CD4-positive, alpha-beta T cell treated with Interleukin-6 for 4 hours (primary cell): ENCODE measurements at regions not wholly inside any gene's neighbourhood (a gene's known extent, or its start where the extent isn't known, plus 50 kb on each side); places are given as distances from the start of the nearest gene placed in this dataset.

Source experiments
- DNase-seq: peaks from one replicate; pipeline ENCODE4 v3.0.0-alpha.2; 2020; ENCODE audit warnings: mixed read lengths

DNA sequence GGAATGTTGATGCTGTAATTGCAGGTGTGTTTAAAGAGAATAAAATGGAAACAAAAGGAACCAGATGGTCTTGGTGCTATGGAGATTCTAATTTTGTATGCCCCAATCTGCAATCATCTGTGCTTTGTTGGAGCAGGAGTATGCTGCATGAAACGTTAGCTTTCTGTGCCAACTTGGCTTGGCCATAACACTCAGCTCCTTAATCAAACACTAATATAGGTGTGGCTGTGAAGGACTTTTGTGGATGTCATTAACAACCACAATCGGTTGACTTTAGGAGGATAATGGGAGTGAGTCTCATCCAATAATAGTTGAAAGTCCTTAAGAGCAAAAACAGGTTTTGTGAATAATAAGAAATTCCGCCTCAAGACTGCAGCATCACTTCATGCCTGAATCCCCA is 399.2 kb downstream of the NLGN4X start:
- no peak for DNase-seq

DNA sequence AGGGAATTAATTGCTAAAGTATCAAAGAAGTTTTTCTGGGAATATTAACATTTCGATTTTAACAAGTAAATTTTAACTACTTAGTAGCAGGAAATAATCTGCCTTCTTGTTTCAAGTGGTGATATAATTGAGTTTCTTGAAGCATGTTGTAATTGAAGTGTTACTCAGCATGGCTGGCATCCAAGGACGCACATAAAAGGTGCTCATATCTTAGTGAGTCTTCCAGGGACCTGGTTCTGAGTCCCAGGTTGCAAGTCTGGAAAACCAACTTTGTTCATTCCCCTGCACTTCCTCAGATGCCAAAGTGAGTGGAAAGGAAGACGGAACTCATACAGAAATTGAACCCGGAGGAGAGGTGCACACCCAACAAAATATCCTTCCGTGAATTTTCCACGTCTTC is 399.6 kb downstream of the NLGN4X start:
- DNase-seq: no peak

DNA sequence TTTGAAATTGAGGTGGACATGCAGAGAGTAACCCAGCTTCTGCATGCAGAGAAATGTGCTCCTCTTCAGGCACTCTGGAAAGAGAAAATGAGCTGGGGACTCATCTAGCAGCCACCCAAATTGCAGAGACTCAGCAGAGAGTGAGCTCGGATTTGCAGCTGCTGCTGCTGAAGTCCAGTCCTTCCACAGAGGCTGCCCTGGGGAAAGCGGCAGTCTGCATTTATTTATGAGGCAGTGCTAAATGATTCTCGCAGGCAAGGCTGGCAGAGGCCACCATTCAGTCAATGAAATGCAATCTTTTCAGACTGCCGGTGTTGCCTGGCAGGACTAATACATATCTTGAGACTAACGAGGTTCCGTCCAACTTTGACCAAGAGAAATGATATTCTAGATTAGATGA is 404.8 kb downstream of the NLGN4X start:
- no peak for DNase-seq

GRCh38 chrX:5810636-5811035 is 418.0 kb downstream of the NLGN4X start:
- no peak for DNase-seq

DNA sequence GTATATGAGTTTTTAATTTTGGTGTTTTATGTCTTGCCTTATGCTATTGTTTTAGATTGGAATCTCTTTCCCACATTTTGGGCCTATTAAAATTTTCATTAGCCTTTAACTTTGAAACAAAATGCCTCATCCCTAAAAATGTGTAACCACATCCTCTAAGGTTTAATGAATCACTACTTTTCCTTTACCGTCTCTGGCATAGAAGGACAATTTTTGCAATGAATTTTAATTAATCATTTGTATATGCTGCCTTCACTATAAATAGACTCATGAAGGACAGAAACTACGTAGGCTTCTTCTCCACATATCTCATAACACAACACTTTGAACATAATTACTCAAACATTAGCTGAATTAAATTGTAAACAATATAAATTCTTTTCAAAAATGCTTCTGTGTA is 421.5 kb downstream of the NLGN4X start:
- DNase-seq: no peak

DNA sequence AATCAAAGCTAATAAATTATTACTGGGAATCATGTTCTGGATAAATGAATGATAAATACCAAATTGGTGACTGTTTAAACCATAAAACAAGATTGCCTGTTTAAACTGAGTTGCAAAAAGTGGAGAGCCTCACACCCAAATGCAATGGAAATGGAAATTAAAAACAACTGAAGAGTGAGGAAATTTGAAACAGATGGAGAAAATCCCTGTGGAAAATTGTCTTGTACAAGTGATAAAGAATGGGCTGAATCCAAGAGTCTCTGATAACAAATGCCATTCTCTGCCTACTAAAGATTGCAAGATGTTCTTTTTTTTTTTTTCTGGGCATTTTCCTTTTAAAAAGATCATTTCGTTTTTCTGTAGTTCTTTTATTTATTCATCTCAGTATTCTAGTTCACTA is 426.3 kb downstream of the NLGN4X start:
- no peak for DNase-seq

- DNase-seq: no peak
These were observed 436.9 kb downstream of the NLGN4X start for GRCh38 chrX:5791721-5792120.

DNA sequence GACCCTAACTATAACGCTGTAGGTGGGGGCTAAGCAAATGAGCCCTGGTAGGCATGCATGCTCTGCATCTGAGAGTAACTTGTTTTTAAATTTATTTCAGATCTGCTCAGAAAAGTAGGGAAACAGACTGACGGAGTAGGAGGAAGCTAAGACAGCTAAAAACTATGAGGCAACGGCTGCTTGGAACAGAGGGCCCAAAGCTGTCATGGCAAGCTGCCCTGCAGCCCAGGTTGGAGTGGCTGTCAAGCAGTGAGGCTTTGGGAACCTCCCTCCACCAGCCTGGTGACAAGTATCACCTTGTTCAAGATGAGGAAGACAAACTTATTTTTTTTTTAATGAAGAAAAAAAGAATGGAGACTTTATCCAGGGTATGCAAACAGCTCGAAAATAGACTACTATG is 439.8 kb downstream of the NLGN4X start:
- DNase-seq: no peak

- no peak for DNase-seq
These were observed 447.8 kb downstream of the NLGN4X start for GRCh38 chrX:5780821-5781220.

DNA sequence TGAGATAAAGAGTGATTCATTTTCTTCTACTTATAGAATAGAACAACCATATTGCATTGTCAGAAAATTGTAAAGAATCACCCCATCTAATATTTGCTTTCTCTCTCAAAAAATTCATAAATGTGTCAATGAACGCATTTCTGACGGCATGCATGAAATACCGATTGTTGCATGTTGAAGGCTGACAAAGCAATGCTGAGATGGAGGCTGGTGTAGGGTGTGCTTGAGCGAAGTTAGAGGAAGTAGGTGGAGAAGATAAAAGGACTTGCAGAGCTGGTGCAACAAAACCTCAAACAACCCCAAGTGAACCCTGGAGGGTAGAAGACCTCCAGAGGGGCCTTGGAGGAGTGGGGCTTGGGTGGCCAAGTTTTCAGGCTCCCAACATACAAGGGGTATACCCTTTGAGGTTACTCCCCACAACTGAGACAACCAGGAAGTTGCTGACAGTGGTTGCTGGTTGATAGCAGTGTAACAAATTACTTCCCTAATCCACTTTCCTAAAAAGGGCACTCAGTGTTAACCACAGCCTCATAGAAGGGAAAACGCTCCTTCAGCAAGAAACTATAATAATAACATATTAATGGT is 452.7 kb downstream of the NLGN4X start:
- DNase-seq: no peak

- no peak for DNase-seq
These were observed 454.2 kb downstream of the NLGN4X start for GRCh38 chrX:5774446-5774845.

GRCh38 chrX:5771441-5771840 is 457.2 kb downstream of the NLGN4X start:
- no peak for DNase-seq

- no peak for DNase-seq
These were observed 472.1 kb downstream of the NLGN4X start for GRCh38 chrX:5756616-5757015.

DNA sequence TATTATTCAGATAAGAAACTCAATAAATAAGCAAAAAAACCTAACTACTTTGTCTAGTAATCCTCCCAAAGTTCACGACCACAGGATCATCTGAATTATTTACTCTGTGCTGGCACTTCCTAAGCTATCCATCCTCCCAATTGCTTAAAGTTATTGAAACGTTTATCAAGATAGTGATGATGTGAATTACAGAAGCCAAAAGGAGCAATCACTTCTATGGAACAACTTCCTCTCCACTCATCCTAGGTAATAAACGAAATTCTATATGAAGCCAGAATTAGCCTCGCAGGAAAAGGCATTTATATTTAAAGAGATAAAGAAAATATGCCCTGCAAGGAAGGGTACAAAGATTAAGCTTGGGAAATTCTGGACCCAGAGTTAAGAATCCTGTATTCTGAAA is 475.4 kb downstream of the NLGN4X start:
- no peak for DNase-seq

GRCh38 chrX:5752831-5753230 is 475.8 kb downstream of the NLGN4X start:
- DNase-seq: no peak

DNA sequence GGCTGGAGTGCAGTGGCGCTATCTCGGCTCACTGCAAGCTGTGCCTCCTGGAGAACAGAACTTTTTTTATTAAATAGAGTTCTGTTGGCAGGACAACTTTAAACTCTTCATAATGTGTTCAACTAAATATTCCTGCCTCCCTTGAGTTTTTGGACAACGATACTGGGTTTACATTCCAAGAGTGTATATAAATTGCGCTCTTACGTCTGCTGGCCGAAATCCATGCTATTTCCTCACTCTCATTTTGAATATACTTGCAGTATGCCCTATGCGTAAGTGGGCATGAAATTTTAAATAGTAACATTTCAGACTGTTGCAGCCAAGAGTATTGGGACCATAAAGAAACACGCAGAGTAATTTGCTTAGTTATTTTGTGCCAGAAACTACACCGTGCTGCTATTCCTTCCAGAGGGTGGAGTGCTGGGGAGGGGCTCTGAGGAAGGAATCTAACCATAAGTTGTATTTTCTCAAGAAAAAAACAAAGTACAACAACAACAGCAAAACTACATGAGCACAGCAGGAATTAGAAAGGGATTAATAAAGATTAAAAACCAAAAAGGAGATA is 480.0 kb downstream of the NLGN4X start:
- no peak for DNase-seq

DNA sequence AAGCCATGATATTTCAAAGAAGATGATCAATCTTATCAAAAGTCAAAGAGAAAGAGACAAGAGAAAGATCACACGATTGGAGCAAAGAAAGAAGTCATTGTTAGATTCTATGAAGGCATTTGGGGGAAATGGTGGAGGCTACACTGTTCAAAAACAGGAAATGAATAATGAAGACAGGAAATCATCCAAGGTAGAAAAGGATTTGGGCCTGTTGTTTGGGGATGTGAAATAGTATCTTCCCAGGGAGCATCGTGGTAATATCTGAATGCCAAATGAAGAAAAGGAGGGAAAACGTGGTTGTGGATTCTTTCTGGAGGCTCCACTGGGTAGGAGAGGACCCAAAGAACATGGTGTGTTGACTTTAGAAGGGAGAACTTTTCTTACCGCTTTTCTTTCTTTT is 482.4 kb downstream of the NLGN4X start:
- DNase-seq: no peak

DNA sequence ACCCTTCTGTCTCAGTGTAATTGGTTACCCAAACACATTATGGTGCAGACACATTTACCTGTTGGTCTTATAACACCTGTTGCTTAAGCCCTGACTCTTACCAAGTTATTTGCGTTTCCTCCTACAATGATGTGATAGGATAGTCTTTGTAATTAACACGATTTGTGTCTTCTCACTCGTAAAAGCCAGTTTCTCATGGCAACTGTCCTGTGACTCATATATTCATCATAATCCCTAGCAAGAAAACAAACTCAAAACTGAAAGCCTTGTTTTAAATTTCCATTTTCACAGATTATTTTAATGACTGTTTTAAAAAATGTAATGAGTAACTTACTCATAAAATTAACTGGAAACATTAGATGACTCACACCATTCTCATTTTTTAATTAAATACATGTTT is 495.2 kb downstream of the NLGN4X start:
- DNase-seq: no peak

DNA sequence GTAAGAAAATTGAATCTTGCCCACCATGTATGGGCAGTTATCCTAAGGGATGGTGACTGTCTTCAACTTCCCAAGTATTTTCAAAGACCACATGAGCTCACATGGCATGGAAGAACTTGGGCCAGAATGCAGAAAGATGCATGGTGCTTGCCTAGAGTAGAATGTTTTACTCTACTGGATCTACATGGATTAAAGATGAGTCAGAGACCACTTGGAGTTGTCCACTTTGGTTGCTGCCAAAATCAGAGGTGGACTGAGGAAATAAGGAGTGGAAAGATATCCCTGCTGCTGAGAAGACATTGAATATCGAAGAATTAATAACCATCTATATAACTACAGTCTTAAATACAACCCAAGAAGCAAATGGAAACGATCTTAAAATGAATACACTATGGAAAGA is 498.1 kb downstream of the NLGN4X start:
- no peak for DNase-seq

- DNase-seq: no peak
These were observed 502.4 kb downstream of the NLGN4X start for GRCh38 chrX:5726224-5726623.

DNA sequence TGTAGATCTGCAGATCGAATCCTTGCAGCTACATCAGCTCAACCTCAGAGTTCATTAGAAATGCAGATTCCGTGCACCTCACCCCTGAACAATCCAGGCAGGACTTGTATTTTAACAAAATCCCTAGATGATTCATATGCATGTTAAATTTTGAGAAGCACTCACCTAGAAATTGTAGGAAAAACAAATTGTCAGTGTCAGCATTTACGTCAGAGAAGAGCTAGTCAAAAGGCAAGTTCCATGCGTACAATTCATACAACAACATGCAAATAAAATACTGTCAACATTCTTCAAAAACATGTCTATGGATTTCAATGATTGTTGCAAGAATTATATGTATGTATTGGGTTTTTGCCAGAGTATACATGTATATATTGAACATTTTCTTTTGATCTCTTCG is 504.5 kb downstream of the NLGN4X start:
- no peak for DNase-seq

DNA sequence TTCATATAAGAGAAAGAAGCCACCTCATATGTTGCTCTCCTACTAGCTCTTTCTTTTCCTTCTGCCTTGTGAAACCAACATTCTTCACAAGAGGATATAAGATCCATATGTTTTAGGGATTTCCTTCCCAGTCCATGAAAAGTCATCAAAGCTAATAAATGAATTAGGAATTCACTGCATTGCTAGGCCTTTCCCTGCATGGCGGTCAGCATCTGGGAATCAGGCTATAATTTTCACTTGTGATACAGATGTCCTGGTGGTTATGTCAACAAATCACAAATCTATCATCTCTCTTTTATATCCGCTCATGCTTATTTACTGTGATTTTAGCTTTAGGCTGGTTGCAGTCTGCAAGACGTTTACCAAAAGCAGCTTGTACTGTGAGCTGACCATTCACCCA is 510.0 kb downstream of the NLGN4X start:
- DNase-seq: no peak

DNA sequence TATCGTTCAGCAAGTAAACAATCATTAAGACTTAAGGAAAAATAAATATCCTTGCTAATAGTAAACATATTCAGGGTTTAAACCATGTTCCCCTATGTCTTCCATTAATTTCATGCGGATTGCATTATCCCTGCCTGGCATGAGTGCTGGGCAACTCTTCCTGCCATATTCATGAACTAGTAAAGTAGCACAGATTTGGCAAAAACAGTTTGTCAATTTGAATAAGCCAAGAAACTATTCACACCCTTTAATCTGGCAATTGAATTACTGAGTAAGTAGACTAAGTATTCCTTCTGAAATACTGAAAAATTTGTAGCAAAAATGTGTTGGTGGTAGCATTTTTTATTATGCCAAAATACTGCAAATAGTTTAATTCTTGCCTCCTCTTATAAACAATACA is 512.0 kb downstream of the NLGN4X start:
- no peak for DNase-seq

GRCh38 chrX:5708251-5708650 is 520.4 kb downstream of the NLGN4X start:
- DNase-seq: no peak

DNA sequence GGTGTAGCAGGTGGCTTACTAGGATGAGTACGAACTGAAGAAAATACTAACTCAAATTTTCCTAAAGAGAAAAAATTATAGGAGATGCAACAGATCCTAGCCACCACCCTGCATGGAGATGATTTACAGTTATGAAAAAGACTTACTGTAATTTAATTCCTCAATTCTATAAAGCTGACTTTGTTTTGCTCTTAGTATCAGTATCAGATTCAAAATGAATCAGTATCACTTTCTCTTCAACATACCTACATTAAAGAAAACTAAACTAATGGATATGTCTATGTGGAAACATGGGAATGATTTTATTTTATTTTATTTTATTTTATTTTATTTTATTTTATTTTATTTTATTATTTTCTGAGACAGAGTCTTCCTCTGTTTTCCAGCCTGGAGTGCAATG is 525.8 kb downstream of the NLGN4X start:
- no peak for DNase-seq

DNA sequence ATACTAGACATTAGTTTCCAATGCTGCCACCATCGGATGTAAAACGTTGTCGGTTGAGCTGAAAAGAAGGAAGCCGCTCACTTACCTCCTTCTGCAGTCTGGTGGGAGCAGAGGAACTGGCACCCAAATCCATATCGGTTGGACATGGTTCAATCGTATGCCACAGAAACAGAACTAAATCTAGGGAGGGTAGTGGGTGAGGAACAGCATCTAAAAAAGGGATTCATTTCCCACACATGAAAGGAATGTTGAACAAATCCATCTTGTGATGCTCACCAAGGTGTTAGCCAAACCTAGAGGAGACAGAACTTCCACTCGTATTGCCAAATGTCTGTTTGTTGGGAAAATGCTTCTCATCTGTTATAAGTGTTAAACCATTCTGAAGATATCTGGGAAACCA is 532.7 kb downstream of the NLGN4X start:
- no peak for DNase-seq
